Stimulated activated CD4-positive, alpha-beta T cell treated with anti-CD3 and anti-CD28 coated beads, Interleukin-1b, Interleukin-23, amount 100 ng/mL, for 48 hours (primary cell): ENCODE measurements at regions not wholly inside any gene's neighbourhood (a gene's known extent, or its start where the extent isn't known, plus 50 kb on each side); places are given as distances from the start of the nearest gene placed in this dataset.

ENCODE experiments used
- DNase-seq: peaks from one replicate; pipeline ENCODE4 v3.0.0-alpha.2; 2020

DNA sequence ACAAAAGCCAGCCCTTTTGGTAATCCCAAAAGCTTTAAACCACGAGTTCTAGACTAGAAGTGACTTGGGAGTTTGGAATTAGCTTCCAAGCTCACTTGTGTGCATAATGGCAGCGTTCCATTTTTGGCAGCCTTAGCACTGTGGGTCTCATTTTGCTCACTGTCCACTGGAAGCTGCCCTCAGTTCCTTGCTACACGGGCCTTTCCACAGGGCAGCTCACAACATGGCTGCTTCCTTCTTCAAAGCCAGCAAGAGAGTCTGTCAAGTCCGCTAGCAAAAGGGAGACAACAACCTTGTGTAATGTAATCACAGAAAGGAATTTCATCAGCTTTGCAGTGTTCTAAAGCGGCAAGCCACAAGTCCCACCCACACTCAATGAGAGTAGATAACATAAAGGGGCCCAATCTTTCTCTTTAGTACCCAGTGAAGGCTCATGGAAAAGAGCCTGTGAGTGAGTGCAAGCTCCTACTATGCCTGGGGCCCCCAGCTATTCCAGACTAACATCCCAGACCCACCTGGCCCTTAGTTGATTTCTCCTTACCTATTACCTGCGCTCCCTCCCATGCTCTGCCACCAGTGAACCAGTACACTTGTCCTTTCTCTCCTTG is 168.5 kb upstream of the FOXN2 start:
- no peak for DNase-seq

DNA sequence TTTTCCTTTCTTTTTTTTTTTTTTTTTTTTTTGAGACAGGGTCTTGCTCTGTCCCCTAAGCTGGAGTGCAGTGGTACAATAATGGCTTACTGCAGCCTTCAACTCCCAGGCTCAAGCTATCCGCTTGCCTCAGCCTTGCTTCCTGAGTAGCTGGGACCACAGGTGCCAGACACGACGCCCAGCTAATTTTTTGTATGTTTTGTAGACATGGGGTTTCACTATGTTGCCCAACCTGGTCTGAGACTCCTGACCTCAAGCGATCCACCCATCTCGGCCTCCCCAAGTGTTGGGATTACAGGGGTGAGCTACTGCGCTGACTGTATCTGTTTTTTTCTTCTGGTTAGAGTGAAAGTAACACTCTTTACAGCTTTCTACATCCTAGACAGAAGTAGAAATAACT is 167.9 kb upstream of the FOXN2 start:
- no peak for DNase-seq

DNA sequence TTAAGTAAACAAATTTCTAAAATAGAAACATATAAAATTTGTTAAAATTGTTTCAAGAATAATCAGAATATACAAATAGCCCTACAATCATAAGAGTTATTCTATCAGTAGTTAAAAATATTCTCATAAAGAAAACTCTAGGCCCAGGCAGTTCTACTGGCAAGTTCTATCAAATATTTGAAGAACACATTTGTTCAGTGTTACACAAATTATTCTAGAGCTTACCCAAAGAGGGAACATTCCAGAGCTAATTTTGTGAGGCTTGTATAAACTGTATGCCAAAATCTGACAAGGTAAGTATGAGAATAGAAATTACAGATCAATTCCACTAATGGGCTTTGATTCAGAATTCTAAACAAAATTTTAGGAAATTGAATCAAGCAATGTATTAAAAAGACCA is 166.8 kb upstream of the FOXN2 start:
- no peak for DNase-seq

DNA sequence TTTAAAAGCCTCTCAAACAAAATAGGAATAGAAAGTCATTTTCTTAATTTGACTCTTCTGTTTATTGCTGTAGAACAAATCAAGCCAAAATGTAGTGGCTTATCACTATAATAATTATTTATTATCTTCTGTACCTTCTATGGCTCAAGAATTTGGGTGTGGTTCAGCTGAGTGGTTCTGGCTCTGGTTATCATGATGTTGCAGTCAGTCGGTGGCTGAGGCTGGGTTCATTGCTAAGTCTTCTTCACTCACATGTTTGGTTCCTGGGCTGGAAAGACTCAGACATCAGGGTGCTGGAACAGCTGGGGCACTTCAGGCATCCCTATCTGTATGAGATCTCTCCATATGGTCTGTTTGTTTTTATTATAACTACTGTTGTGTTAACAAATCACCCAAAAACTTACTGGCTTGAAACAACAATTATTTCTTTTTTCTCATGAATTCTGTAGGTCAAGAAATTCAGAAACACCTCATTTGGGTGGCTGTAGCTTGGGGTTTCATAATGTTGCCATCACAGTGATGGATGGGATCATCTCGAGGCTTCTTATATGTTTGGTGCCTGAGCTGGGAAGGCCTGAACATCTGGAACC is 165.5 kb upstream of the FOXN2 start:
- no peak for DNase-seq

GRCh38 chr2:48157150-48157549 is 157.3 kb upstream of the FOXN2 start:
- DNase-seq = no peak

DNA sequence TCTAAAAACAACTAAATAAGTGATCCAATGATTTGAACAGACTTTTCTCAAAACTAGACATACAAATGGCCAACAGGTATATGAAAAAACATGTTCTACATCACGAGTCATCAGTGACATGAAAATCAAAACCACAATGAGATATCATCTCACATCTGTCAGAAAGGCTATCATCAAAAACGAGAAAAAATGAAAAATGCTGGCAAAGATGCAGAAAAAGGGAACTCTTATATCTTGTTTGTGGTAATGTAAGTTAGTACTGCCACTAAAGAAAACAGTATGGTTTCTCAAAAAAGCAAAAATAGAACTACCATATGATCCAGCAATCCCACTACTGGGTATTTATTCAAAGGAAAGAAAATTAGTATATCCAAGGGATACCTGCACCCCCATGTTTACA is 152.9 kb upstream of the FOXN2 start:
- DNase-seq = no peak

DNA sequence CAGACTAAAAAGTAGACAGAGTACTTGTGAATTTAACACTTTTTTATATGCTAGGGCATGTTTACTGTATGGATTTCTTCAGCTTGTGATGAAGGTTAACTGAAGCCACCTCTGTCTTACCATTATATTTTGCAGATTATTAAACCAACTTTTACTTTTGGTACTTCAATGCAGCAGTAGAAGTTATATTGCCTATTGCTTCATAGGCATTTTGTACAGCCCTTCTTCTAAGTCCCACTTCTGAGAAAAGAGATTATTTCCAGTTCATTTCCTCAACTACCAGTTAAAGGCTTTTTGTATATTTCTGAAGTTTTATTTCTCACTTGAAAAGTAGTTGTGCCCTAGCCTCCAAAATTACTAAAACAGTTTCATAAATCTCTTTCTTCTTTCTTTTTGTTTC is 151.7 kb upstream of the FOXN2 start:
- no peak for DNase-seq

- no peak for DNase-seq
Measured at GRCh38 chr2:48165070-48165753, 149.3 kb upstream of the FOXN2 start.

DNA sequence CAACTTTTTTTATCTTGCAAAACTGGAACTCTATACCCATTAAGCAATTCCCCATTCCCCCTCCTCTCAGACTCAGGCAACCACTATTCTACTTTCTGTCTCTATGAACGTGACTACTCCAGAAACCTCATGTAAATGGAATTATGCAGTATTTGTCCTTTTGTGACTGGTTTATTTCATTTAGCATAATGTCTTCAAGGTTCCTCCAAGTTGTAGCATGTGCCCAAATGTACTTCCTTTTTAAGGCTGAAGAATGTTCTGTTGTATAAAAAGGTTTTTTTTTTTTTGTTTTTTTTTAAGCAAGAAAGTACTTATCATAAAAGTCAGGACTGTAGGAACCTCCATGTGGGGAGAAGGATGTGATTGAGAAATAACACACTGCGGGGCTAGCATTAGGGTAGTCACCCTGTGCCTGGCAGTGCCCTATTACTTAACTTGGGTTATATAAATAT is 145.3 kb upstream of the FOXN2 start:
- no peak for DNase-seq

GRCh38 chr2:48170281-48170680 is 144.2 kb upstream of the FOXN2 start:
- DNase-seq = no peak

DNA sequence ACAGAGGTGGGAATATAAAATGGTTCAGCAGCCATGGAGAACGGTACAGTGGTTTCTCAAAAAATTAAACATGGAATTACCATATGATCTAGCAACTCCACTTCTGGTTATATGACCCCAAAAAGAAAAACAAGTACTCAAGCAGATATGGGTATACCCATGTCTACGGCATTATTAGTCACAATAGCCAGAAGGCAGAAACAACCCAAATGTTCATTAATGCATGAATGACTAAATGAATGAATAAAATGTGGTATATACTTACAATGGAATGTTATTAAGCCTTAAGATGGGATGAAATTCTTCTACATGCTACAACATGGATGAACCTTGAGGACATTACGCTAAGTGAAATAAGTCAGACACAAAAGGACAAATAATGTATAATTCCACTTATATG is 141.3 kb upstream of the FOXN2 start:
- no peak for DNase-seq

DNA sequence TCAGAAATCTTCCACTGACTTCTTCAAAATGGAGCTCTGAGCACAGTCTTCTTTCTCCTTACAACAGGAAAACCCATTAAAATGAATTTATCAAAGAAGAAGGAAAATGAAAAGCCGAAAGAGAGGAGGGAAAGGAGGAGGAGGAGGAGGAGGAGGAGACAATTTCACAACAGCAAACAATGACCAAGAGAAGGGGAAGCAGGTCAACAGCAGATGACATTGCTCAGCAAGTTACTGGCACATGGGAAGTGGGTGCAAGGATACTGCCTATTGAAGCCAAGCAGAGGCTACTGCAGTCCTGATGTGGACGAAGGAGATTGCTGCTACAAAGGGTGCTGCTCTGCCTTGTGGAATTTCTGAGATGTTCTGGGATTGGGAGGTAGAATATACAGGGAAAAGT is 140.0 kb upstream of the FOXN2 start:
- no peak for DNase-seq

GRCh38 chr2:48175254-48175653 is 139.2 kb upstream of the FOXN2 start:
- DNase-seq = no peak

- no peak for DNase-seq
Measured at GRCh38 chr2:48175656-48176055, 138.8 kb upstream of the FOXN2 start.

DNA sequence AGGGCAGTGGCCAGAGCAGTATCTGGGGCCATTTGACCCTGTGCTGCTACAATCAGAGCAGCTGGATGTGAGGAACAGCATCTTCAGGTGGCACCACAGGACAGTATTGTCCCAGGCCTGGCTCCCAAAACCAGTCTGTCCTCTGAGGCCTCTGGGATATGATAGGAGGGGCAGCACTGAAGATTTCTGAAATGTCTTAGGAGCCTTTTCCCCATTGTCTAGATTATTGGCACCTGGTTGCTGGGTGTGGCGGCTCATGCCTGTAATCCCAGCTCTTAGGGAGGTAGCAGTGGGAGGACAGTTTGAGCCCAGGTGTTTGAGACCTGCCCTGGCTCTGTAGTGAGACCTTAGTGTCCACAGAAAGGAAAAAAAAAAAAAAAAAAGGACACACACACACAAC is 137.6 kb upstream of the FOXN2 start:
- no peak for DNase-seq

GRCh38 chr2:48178611-48179010 is 135.9 kb upstream of the FOXN2 start:
- no peak for DNase-seq

- DNase-seq = no peak
Measured at GRCh38 chr2:48180557-48180956, 133.9 kb upstream of the FOXN2 start.

DNA sequence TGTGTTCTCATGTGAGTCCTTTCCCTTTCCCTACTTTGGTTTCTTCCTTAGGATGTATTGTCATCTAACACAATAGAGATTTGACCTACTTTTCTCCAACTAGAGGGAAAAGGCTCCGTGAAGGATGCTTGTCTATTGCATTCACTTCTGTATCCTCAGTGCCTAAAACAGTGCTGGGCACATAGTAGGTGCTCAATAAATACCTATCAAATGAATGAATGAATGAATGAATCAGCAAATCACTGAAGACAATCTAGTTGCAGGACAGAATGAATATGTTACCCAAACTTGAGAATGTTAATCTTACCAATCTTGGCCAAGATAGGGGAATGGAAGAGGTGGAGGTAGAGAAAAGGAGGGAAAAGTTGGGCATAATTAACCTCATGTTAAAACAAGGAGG is 131.2 kb upstream of the FOXN2 start:
- DNase-seq = no peak

DNA sequence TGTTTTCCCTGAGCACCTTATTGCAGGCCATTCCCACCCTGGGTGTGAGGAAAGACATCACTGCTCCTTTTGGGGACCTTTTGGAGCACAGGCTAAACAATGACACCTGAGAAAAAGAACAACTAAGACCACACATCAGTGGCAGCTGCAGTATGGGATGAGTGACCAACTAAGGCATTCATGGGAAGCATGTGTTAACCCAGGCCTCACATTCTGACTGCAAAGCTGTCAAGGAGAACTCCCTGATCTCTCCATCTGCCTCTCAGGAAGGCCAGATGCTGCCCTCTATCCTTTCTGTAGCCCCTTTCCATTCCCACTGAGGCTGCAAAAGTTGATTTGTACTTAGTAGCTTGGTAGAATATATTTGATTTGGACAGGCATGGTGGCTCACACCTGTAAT is 130.5 kb upstream of the FOXN2 start:
- DNase-seq = no peak

DNA sequence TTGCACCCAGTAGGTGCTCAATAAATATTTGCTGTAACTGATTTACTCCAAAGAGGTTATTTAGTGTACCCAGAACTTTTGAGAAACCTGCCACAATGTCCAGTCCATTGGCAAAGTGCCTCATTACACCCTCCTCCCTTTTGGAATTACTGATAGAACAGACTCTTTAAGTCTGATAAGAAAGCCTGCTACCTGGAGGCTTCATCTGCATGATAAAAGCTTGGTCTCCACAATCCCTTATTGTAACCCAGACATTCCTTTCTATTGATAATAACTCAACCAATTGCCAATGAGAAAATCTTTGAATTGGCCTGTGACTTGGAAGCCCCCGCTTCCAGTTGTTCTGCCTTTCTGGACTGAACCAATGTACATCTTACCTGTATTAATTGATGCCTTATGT is 127.0 kb upstream of the FOXN2 start:
- no peak for DNase-seq

DNA sequence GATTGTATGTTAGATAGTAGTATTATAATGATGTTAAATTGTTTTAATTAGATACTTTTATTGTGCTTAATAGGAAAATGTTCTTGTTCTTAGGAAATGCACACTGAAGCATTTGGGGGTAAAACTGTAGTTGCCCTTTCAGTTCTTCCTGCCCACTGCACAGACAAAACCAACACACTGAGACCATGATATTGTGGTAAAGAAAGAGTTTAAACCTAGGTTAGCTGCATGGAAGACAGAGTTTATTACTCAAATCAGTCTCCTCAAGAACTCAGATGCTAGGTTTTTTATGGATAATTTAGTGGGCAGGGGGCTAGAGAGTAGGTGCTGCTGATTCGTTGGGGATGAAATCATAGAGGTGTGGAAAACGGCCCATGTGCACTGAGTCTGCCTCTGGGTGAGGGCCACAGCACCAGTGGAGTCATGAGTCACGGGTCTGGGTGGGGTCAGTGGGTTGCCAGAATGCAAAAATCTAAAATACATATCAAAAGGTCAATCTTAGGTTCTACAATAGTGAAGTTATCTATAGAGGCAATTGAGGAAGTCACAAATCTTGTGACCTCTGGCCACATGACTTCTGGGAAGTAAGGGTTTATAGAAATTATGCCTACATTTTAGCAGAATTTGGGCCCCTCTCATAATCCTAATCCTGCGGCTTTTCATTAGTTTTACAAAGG is 124.8 kb upstream of the FOXN2 start:
- no peak for DNase-seq

GRCh38 chr2:48190230-48190629 is 124.3 kb upstream of the FOXN2 start:
- DNase-seq = no peak

DNA sequence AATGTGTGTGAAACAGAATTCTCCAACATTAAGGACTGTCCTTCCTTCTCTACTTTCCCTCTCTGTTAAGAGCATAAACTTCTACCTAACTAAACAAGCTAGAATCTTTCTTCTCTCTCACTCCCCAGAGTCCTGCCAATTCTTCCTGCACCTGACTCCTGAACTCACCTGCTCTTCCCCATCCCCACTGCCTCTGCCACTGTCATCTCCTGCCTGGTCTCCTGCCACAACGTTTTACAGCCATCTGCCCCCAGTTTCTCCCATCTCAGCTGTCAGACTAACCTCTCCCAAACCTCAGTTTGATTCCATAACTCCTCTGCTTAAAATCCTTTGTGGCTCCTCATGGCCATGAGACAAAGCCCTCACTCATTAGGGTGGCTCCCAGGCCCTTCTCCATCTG is 119.8 kb upstream of the FOXN2 start:
- DNase-seq = no peak

GRCh38 chr2:48195169-48195568 is 119.3 kb upstream of the FOXN2 start:
- no peak for DNase-seq
